COLO668 (cell line): ENCODE measurements at regions not wholly inside any gene's neighbourhood (a gene's known extent, or its start where the extent isn't known, plus 50 kb on each side); places are given as distances from the start of the nearest gene placed in this dataset.

Experiments used
- DNase-seq: peaks from one replicate; lab custom pipeline; 2025; ENCODE audit not compliant: unreplicated experiment; lab: John Stamatoyannopoulos, UW

GRCh38 chr1:198903203-198903602 is 264.4 kb downstream of the PTPRC start:
- no peak for DNase-seq

- DNase-seq = no peak
Observed at GRCh38 chr1:198903621-198904020, 264.8 kb downstream of the PTPRC start.

GRCh38 chr1:198904321-198904720 is 265.5 kb downstream of the PTPRC start:
- DNase-seq = no peak

- DNase-seq = no peak
Observed at GRCh38 chr1:198906739-198907422, 268.0 kb downstream of the PTPRC start.

GRCh38 chr1:198907423-198907746 is 268.5 kb downstream of the PTPRC start:
- DNase-seq = no peak

GRCh38 chr1:198908995-198909394 is 270.2 kb downstream of the PTPRC start:
- no peak for DNase-seq

- no peak for DNase-seq
Observed at GRCh38 chr1:198909973-198910372, 271.1 kb downstream of the PTPRC start.

GRCh38 chr1:198910816-198911215 is 272.0 kb downstream of the PTPRC start:
- no peak for DNase-seq

- DNase-seq = no peak
Observed at GRCh38 chr1:198912046-198912445, 273.2 kb downstream of the PTPRC start.

- no peak for DNase-seq
Observed at GRCh38 chr1:198913667-198914066, 274.8 kb downstream of the PTPRC start.

GRCh38 chr1:198915327-198916231 is 276.7 kb downstream of the PTPRC start:
- DNase-seq = no peak

- no peak for DNase-seq
Observed at GRCh38 chr1:198917226-198917625, 278.4 kb downstream of the PTPRC start.

GRCh38 chr1:198918920-198919319 is 280.1 kb downstream of the PTPRC start:
- DNase-seq = no peak

- no peak for DNase-seq
Observed at GRCh38 chr1:198919667-198920398, 281.0 kb downstream of the PTPRC start.

GRCh38 chr1:198922638-198923430 is 284.0 kb downstream of the PTPRC start:
- no peak for DNase-seq

- DNase-seq = no peak
Observed at GRCh38 chr1:198923993-198924392, 285.2 kb downstream of the PTPRC start.

- no peak for DNase-seq
Observed at GRCh38 chr1:198925567-198925966, 286.7 kb downstream of the PTPRC start.

- DNase-seq = no peak
Observed at GRCh38 chr1:198927129-198927528, 288.3 kb downstream of the PTPRC start.

- peak; percentile 18 for DNase-seq
Observed at GRCh38 chr1:198929111-198929604, 290.3 kb downstream of the PTPRC start.

- peak; percentile 13 for DNase-seq
Observed at GRCh38 chr1:198929961-198930599, 291.2 kb downstream of the PTPRC start.
